Activated CD4-positive, alpha-beta T cell treated with anti-CD3 and anti-CD28 coated beads for 4 hours (primary cell): ENCODE measurements at regions not wholly inside any gene's neighbourhood (a gene's known extent, or its start where the extent isn't known, plus 50 kb on each side); places are given as distances from the start of the nearest gene placed in this dataset.

ENCODE experiments used
- DNase-seq, 2 donors: peaks; one replicate each; pipeline ENCODE4 v3.0.0-alpha.2; 2020

DNA sequence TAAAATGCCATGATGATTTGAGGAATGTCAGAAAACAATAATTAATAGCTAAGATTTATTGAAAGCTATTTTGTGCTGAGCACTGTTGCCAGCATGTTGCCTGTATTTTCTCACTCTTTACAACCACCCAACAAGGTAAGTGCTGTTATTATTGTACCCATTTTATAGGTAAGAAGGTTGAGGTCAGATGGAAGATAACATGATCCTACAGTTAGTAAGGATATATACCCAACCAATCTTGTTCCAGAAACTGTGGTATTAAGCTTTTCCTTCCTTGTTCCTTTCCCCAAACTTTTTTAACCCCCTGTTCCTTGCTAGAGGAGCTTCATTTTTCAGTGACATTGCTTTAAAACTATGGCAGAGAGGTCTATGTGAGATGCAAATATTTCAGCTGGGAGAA, 738.0 kb upstream of the ZEB2 start:
- no peak for DNase-seq

DNA sequence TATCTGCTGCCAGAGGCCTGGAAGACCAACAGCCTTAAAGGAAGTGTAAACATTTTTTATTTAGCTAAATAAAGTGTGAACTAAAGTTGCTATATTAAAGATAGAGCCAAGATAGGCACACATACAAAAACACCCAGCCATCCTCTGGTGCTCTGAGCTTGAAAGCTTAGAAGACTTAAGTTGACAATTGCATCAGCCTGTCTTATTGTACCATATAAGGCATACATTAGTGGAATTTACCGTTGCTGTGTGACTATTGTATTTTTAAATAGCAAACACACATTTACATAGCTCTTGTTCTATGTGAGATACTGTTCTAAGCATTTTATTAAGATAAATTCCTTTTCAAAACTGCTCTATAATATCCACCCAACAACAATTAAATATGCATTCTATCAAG, 736.6 kb upstream of the ZEB2 start:
- no peak for DNase-seq

GRCh38 chr2:145254291-145254690, 734.4 kb upstream of the ZEB2 start:
- no peak for DNase-seq

- DNase-seq, result no peak
Observed at GRCh38 chr2:145253492-145253891, 733.6 kb upstream of the ZEB2 start.

GRCh38 chr2:145245268-145245870, 725.5 kb upstream of the ZEB2 start:
- no peak for DNase-seq

- DNase-seq, result no peak
Observed at GRCh38 chr2:145235312-145235711, 715.4 kb upstream of the ZEB2 start.

DNA sequence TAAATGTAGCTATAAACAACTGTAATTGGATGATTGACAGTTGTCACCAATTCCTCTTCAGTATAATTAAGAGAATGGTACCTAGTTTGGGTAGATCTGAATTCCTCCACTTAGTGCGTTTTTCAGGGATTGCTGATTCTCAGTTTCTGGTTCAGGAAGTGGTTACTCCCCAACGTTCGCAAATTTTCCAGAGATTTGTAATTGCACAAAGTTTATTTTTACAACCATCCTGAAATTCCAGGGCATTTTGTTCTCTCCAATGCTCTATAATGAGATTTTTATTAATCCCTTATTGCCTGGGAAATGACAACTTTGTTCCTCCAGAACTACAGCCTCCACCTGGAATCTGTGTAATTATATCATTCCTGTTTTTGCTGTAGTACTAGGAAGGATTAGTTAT, 710.6 kb upstream of the ZEB2 start:
- no peak for DNase-seq

GRCh38 chr2:145228506-145228905, 708.6 kb upstream of the ZEB2 start:
- DNase-seq, result no peak

- no peak for DNase-seq
Observed at GRCh38 chr2:145226901-145227300, 707.0 kb upstream of the ZEB2 start.

DNA sequence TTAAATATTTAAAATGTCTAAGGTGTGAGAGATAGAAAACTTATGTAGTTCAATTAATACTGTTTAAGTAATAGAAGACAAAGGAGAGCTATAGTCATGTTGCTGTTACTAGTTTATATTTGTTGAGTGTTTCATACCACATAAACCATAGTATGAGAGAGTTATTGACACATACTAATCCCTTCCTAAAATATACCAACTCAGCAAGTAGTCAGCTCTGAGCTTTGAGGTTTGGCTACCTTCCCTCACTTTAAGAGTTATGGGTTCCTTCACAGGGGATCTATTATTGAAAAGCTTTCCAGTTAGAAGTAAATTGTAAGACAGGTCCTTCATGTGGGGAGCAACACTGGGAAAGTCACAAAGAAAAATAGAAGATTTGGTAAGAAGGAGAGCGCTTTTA, 701.6 kb upstream of the ZEB2 start:
- DNase-seq, result no peak

DNA sequence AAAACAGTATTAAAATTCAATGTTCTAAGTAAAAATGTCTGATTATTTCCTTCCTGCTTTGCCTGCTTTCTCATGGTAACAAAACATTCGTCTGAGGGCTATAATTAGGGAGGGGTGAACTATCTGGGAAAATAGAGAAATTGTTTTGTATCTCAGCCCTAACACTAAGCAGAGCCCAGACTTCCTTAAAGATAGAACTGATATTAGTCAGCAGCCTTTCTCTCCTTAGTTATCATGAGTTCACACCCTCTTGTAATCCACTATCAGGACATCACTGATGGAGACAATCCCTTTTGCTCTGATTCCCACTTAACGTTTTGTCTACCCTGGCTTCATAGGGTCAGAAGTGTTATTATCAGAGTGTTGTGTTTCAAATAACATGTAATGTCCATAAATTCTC, 701.1 kb upstream of the ZEB2 start:
- DNase-seq, result no peak

GRCh38 chr2:145220496-145220895, 700.6 kb upstream of the ZEB2 start:
- DNase-seq, result no peak

DNA sequence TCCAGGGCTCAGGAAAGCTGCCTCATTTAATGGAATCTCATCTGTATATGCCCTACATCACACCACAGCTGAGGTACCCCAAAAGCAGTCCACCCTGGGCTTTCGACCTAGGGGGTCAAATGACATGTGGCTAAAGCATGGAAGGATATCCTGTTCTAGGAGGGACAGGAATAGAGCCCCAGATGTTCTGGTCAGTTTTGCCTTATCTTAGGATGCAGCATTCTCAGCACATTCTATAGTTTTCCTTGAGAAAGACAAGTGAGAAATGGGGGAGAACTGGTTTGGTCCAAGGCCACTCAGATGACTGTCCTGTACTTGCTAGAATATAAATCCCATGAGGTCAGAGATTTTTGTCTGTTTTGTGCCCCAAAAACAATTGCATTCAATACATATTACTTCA, 688.0 kb upstream of the ZEB2 start:
- no peak for DNase-seq

- no peak for DNase-seq
Observed at GRCh38 chr2:145206496-145207281, 686.8 kb upstream of the ZEB2 start.

- no peak for DNase-seq
Observed at GRCh38 chr2:145203891-145204290, 684.0 kb upstream of the ZEB2 start.

- DNase-seq, result no peak
Observed at GRCh38 chr2:145199827-145200706, 680.1 kb upstream of the ZEB2 start.

DNA sequence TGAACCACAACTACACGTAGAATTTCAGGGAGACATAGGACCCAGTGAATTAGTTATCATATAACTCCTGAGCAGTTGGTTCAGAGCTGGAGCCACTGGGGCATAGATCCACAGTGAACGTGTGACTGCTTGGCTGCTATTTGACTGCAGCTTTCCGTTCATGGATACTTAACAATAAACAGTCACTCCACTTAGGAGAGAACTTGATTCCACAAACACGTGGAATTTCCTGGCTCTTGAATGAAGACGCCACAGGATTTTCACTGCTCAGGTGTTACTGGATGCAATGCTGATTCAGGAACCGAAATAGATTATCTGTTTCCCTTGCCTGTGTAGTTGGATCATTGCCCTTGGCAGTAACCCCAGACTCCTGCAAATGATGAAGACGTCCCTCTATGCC, 679.1 kb upstream of the ZEB2 start:
- no peak for DNase-seq

GRCh38 chr2:145198555-145198954, 678.6 kb upstream of the ZEB2 start:
- no peak for DNase-seq

DNA sequence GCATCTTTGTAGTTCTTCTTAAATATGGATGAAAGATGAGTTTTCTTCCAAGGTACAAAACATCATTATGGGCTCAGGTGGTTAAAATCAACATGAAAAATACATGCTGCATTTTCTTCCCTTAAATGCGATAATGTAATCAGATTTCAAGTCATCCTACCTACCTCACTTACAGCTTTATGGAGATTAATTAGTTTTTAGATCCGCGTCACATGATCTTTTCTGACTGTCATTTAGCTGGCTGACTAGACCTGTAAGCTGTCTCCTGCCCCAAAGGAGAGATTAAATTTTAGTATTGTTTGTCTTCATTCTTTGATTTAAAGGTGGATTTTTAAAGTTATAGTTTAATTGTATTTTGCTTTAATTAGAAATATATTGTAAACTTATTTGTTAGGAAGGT, 678.0 kb upstream of the ZEB2 start:
- no peak for DNase-seq

GRCh38 chr2:145194673-145195072, 674.8 kb upstream of the ZEB2 start:
- no peak for DNase-seq

- DNase-seq, result no peak
Observed at GRCh38 chr2:145190031-145190703, 670.2 kb upstream of the ZEB2 start.

- no peak for DNase-seq
Observed at GRCh38 chr2:145186303-145186702, 666.4 kb upstream of the ZEB2 start.

- DNase-seq, result no peak
Observed at GRCh38 chr2:145185696-145186095, 665.8 kb upstream of the ZEB2 start.
